Stomach (tissue), 4 donors: ENCODE measurements at regions not wholly inside any gene's neighbourhood (a gene's known extent, or its start where the extent isn't known, plus 50 kb on each side); places are given as distances from the start of the nearest gene placed in this dataset.

Experiments used
- CTCF ChIP-seq, 7 experiments: fragments of 450-650 bp in 4 of 7; fragments of 200-600 bp in 3 of 7; sonication (generic) in 3 of 7; IDR thresholded peaks; one replicate each; pipeline ENCODE4 v1.5.1; 2016 to 2019; ENCODE audit warnings: antibody characterized with exemption in 7 of 7, control low read depth in 2 of 7, mild to moderate bottlenecking in 1 of 7
- EP300 ChIP-seq: sonication (generic); formaldehyde crosslinking; IDR thresholded peaks from one replicate; pipeline ENCODE4 v1.6.1; 2017; ENCODE audit warnings: antibody characterized with exemption
- POLR2A ChIP-seq, 4 donors: fragments of 450-650 bp; IDR thresholded peaks; one replicate each; pipeline ENCODE4 v1.6.1; 2016; ENCODE audit warnings: antibody characterized with exemption in 4 of 4, control low read depth in 2 of 4, mild to moderate bottlenecking in 1 of 4, moderate library complexity in 1 of 4
- POLR2AphosphoS5 ChIP-seq, 3 donors: sonication (generic); formaldehyde crosslinking; IDR thresholded peaks; one replicate each; pipeline ENCODE4 v1.6.1; 2016; ENCODE audit warnings: antibody characterized with exemption in 3 of 3

- TF ChIP-seq CTCF (IDR thresholded peaks at IDR 0.05): no peak
- TF ChIP-seq POLR2A (IDR thresholded peaks at IDR 0.05): no peak
- TF ChIP-seq EP300: no peak
- no peak for TF ChIP-seq POLR2AphosphoS5 (IDR thresholded peaks at IDR 0.05)
These were observed 379.1 kb downstream of the AR start for GRCh38 chrX:67922966-67923365.
